HEK293 (cell line): ENCODE measurements at regions not wholly inside any gene's neighbourhood (a gene's known extent, or its start where the extent isn't known, plus 50 kb on each side); places are given as distances from the start of the nearest gene placed in this dataset.

Experiments used
- CTCF ChIA-PET: fragments of 350-600 bp; formaldehyde crosslinking; extraction: SDS; loops from one replicate; lab custom pipeline; 2021; ENCODE audit warnings: antibody characterized with exemption; lab: Yijun Ruan, JAX
- POLR2A ChIA-PET: fragments of 300-600 bp; formaldehyde crosslinking; extraction: SDS; loops from one replicate; lab custom pipeline; 2020; ENCODE audit warnings: antibody characterized with exemption, inconsistent platforms; lab: Yijun Ruan, JAX
- H3K27ac ChIP-seq: fragments of 200-500 bp; sonication (Bioruptor generic); 2 replicates; pipeline ENCODE4 v1.5.1; 2014; ENCODE audit warnings: low read depth, low read length, control low read depth, inconsistent platforms; ENCODE audit errors: extremely low read depth
- H3K36me3 ChIP-seq, 2 experiments: fragments of 200-500 bp in 1 of 2; sonication (Bioruptor generic) in 1 of 2; 1 replicate in 1 of 2; 2 replicates in 1 of 2; pipeline ENCODE4 v1.5.1; 2014 to 2017; ENCODE audit warnings: inconsistent platforms in 2 of 2, low read length in 2 of 2; ENCODE audit not compliant: control insufficient read depth in 2 of 2, insufficient read depth in 1 of 2
- H3K4me1 ChIP-seq: fragments of 200-500 bp; sonication (Bioruptor generic); 2 replicates; pipeline ENCODE4 v1.5.1; 2014; ENCODE audit warnings: mild to moderate bottlenecking, low read length, inconsistent platforms; ENCODE audit not compliant: control insufficient read depth, insufficient read depth
- H3K4me3 ChIP-seq: 2 replicates; pipeline ENCODE4 v1.5.1; 2011; ENCODE audit warnings: low read depth, mild to moderate bottlenecking, control low read depth, low read length, moderate library complexity
- H3K9me3 ChIP-seq: fragments of 200-500 bp; sonication (Bioruptor generic); 2 replicates; pipeline ENCODE4 v1.5.1; 2014; ENCODE audit warnings: low read depth, low read length, inconsistent platforms; ENCODE audit not compliant: control insufficient read depth, insufficient read depth
- GFI1B ChIP-seq: fragments of 450-650 bp; formaldehyde crosslinking; IDR thresholded peaks from 2 replicates; pipeline ENCODE4 v1.5.1; 2016; ENCODE audit warnings: missing biosample characterization, missing genetic modification characterization
- HOXA7 ChIP-seq: sonication (generic); formaldehyde crosslinking; IDR thresholded peaks from 2 replicates; pipeline ENCODE4 v1.8.1; 2022; ENCODE audit warnings: missing genetic modification reagents, borderline replicate concordance
- KLF10 ChIP-seq: fragments of 450-650 bp; IDR thresholded peaks from 2 replicates; pipeline ENCODE4 v1.5.1; 2018; ENCODE audit warnings: missing biosample characterization, mild to moderate bottlenecking, missing genetic modification characterization
- SP7 ChIP-seq: fragments of 450-650 bp; formaldehyde crosslinking; IDR thresholded peaks from 2 replicates; pipeline ENCODE4 v1.5.1; 2016; ENCODE audit warnings: missing biosample characterization, missing genetic modification characterization
- ZBTB1 ChIP-seq: fragments of 450-650 bp; formaldehyde crosslinking; IDR thresholded peaks from 2 replicates; pipeline ENCODE4 v1.5.1; 2016; ENCODE audit warnings: missing biosample characterization, missing genetic modification characterization
- ZBTB10 ChIP-seq: fragments of 450-650 bp; formaldehyde crosslinking; IDR thresholded peaks from 2 replicates; pipeline ENCODE4 v1.5.1; 2016; ENCODE audit warnings: missing biosample characterization, missing genetic modification characterization
- ZFP69B ChIP-seq: fragments of 450-650 bp; formaldehyde crosslinking; IDR thresholded peaks from 2 replicates; pipeline ENCODE4 v1.5.1; 2016; ENCODE audit warnings: missing biosample characterization, missing genetic modification characterization
- ZNF112 ChIP-seq: fragments of 450-650 bp; formaldehyde crosslinking; IDR thresholded peaks from 2 replicates; pipeline ENCODE4 v1.5.0; 2017; ENCODE audit warnings: missing biosample characterization, missing genetic modification characterization
- ZNF121 ChIP-seq: fragments of 450-650 bp; formaldehyde crosslinking; IDR thresholded peaks from 2 replicates; pipeline ENCODE4 v1.5.1; 2016; ENCODE audit warnings: missing biosample characterization, missing genetic modification characterization
- ZNF16 ChIP-seq: fragments of 450-650 bp; formaldehyde crosslinking; IDR thresholded peaks from 2 replicates; pipeline ENCODE4 v1.5.1; 2016; ENCODE audit warnings: low read depth, missing biosample characterization, missing genetic modification characterization
- ZNF19 ChIP-seq: fragments of 450-650 bp; formaldehyde crosslinking; IDR thresholded peaks from 2 replicates; pipeline ENCODE4; 2016; ENCODE audit warnings: missing biosample characterization, missing genetic modification characterization, low read depth
- ZNF362 ChIP-seq: fragments of 450-650 bp; formaldehyde crosslinking; IDR thresholded peaks from 2 replicates; pipeline ENCODE4 v1.5.1; 2016; ENCODE audit warnings: missing biosample characterization, missing genetic modification characterization
- ZNF366 ChIP-seq: fragments of 450-650 bp; formaldehyde crosslinking; conservative IDR thresholded peaks from 2 replicates; pipeline ENCODE4 v1.5.1; 2016; ENCODE audit warnings: missing biosample characterization, missing genetic modification characterization
- ZNF404 ChIP-seq: fragments of 450-650 bp; formaldehyde crosslinking; IDR thresholded peaks from 2 replicates; pipeline ENCODE4 v1.5.1; 2017; ENCODE audit warnings: missing biosample characterization, missing genetic modification characterization
- ZNF423 ChIP-seq: fragments of 450-650 bp; formaldehyde crosslinking; IDR thresholded peaks from 2 replicates; pipeline ENCODE4 v1.5.1; 2016; ENCODE audit warnings: missing biosample characterization, missing genetic modification characterization
- ZNF560 ChIP-seq: fragments of 450-650 bp; formaldehyde crosslinking; IDR thresholded peaks from 2 replicates; pipeline ENCODE4 v1.5.1; 2017; ENCODE audit warnings: missing biosample characterization, missing genetic modification characterization, borderline replicate concordance
- ZNF645 ChIP-seq: fragments of 450-650 bp; formaldehyde crosslinking; IDR thresholded peaks from 2 replicates; pipeline ENCODE4; 2016; ENCODE audit warnings: missing biosample characterization, missing genetic modification characterization
- ZNF692 ChIP-seq: fragments of 450-650 bp; formaldehyde crosslinking; IDR thresholded peaks from 2 replicates; pipeline ENCODE4 v1.5.1; 2016; ENCODE audit warnings: missing biosample characterization, missing genetic modification characterization
- ZNF792 ChIP-seq: fragments of 450-650 bp; formaldehyde crosslinking; IDR thresholded peaks from 2 replicates; pipeline ENCODE4 v1.5.1; 2016; ENCODE audit warnings: missing biosample characterization, missing genetic modification characterization
- ZSCAN18 ChIP-seq: fragments of 450-650 bp; formaldehyde crosslinking; IDR thresholded peaks from 2 replicates; pipeline ENCODE4 v1.5.1; 2016; ENCODE audit warnings: missing biosample characterization, missing genetic modification characterization
- ZSCAN4 ChIP-seq: fragments of 450-650 bp; formaldehyde crosslinking; IDR thresholded peaks from 2 replicates; pipeline ENCODE4 v1.5.1; 2017; ENCODE audit warnings: missing biosample characterization, missing genetic modification characterization

GRCh38 chr18:51520676-51521180 lies 323.2 kb upstream of the MEX3C start (continued):
- no peak for TF ChIP-seq ZSCAN18 (tag by site-specific recombination)
- TF ChIP-seq, all 188 proteins: peak for 0

GRCh38 chr18:51522338-51522737 lies 324.9 kb upstream of the MEX3C start:
- H3K4me1 ChIP-seq, result no peaks in the 10 kb centered on the region
- TF ChIP-seq KLF10 (no peak), ZNF19 (tag by site-specific recombination) (no peak), ZNF423 (tag by site-specific recombination) (no peak)
- ChIA-PET CTCF (no interaction called here), POLR2A (no interaction called here)
- no peaks in the 10 kb centered on the region for H3K9me3 ChIP-seq
- H3K36me3 ChIP-seq, result no peaks in the 10 kb centered on the region
- no peak overlapping the region for H3K4me3 ChIP-seq
- no peak overlapping the region for H3K27ac ChIP-seq

GRCh38 chr18:51522821-51523220 lies 325.3 kb upstream of the MEX3C start:
- Histone ChIP-seq H3K4me1 (no peaks in the 10 kb centered on the region), H3K36me3 (no peaks in the 10 kb centered on the region), H3K9me3 (no peaks in the 10 kb centered on the region), H3K4me3 (no peak overlapping the region), H3K27ac (no peak overlapping the region)
- POLR2A ChIA-PET, result no interaction called here
- TF ChIP-seq ZNF16 (tag by site-specific recombination) (no peak), ZNF560 (no peak), ZNF112 (tag by site-specific recombination) (no peak), ZNF645 (tag by site-specific recombination) (no peak), ZNF692 (no peak), ZNF366 (tag by site-specific recombination) (no peak)
- CTCF ChIA-PET, result no interaction called here

- no peaks in the 10 kb centered on the region for H3K4me1 ChIP-seq
- POLR2A ChIA-PET, result no interaction called here
- no peak overlapping the region for H3K27ac ChIP-seq
- H3K36me3 ChIP-seq, result no peaks in the 10 kb centered on the region
- H3K4me3 ChIP-seq, result no peak overlapping the region
- H3K9me3 ChIP-seq, result no peaks in the 10 kb centered on the region
- CTCF ChIA-PET, result interaction anchor here (0.7 kb wide), 1 partner anchor 535 kb away, joined by 3 read pairs; no protein-coding TSS in a partner anchor
- TF ChIP-seq ZNF792 (tag by site-specific recombination) (no peak), SP7 (tag by site-specific recombination) (no peak), ZFP69B (tag by site-specific recombination) (no peak), ZBTB10 (tag by site-specific recombination) (no peak), GFI1B (no peak), ZNF404 (tag by site-specific recombination) (no peak), ZNF362 (tag by site-specific recombination) (no peak), HOXA7 (CRISPR knock-in tag) (no peak), ZSCAN4 (tag by site-specific recombination) (no peak), ZBTB1 (no peak), ZNF121 (tag by site-specific recombination) (no peak)
These were observed 326.2 kb upstream of the MEX3C start for GRCh38 chr18:51523671-51524070.
